GM12872 (cell line): ENCODE measurements at regions not wholly inside any gene's neighbourhood (a gene's known extent, or its start where the extent isn't known, plus 50 kb on each side); places are given as distances from the start of the nearest gene placed in this dataset.

Experiments
- TF ChIP-seq, protein P1 (sequence below): IDR thresholded peaks from 3 replicates; pipeline ENCODE4 v1.5.1; 2011; ENCODE audit warnings: low read depth, mild to moderate bottlenecking, low read length, moderate library complexity; ENCODE audit not compliant: insufficient read depth

DNA sequence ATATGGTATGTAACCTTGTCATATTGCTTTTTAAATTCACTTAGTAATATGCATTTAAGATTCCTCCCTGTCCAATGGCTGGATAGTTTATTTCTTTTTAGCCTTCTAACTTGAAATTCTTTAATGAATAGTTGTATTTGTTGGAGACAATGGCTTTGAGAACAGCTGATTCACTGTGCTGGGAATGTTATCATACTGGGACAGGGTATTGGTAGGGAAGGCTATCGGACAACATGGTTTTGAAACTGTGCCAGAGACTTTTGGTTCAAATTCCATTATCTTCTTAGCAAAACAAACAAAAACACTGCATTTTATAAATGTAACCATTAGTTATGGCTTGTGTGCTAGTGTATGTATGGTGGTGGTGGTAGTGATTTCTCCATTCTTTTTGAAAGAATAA is 517.1 kb upstream of the ANKRD30A start:
- TF ChIP-seq, protein P1, sequence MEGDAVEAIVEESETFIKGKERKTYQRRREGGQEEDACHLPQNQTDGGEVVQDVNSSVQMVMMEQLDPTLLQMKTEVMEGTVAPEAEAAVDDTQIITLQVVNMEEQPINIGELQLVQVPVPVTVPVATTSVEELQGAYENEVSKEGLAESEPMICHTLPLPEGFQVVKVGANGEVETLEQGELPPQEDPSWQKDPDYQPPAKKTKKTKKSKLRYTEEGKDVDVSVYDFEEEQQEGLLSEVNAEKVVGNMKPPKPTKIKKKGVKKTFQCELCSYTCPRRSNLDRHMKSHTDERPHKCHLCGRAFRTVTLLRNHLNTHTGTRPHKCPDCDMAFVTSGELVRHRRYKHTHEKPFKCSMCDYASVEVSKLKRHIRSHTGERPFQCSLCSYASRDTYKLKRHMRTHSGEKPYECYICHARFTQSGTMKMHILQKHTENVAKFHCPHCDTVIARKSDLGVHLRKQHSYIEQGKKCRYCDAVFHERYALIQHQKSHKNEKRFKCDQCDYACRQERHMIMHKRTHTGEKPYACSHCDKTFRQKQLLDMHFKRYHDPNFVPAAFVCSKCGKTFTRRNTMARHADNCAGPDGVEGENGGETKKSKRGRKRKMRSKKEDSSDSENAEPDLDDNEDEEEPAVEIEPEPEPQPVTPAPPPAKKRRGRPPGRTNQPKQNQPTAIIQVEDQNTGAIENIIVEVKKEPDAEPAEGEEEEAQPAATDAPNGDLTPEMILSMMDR = no peak

DNA sequence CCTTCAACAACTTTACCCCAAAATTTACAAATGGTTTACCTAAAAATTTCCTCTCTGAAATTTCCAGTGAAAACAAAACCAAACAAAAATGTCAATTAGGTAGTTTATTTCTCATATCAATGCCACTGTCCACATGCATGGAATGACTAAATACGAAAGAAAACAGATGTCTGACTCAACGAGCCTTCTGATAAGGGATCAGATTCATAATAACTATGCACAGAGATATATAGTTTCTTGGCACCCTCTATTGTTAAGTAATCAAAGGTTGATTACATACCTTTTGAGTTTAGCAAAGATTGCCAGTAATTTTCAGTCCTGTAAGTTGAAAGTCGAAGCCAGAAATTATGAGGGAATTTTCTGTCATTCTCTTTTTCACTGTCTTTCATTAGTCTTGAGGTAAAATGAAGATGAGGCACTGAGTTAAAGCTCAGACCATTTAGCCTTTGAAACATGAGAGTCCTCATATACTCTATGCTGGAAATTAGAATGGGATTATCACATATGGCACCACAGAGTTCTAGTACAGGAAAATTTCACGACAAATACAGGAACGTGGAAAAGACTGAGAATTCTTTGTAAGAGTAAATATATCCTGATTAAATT is 519.1 kb upstream of the ANKRD30A start:
- TF ChIP-seq, protein P1 = no peak

DNA sequence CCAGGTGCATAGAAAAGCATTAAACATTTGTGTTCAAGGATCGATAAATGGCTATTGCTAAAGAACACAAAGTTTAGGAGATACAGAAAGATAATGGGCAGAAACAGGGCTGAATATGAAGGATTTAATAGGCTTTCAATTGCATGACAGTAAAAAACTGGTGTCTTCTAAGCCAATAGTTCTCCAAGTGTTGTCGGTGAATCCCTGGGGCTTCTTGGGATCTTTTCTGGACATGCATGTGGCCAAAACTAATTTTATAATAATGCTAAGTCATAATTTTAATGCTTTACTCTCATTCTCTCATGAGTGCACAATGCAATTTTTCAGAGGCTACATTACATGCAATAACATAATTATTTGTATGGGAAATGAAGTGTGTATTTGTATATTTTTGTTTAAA is 521.1 kb upstream of the ANKRD30A start:
- TF ChIP-seq, protein P1 = no peak

DNA sequence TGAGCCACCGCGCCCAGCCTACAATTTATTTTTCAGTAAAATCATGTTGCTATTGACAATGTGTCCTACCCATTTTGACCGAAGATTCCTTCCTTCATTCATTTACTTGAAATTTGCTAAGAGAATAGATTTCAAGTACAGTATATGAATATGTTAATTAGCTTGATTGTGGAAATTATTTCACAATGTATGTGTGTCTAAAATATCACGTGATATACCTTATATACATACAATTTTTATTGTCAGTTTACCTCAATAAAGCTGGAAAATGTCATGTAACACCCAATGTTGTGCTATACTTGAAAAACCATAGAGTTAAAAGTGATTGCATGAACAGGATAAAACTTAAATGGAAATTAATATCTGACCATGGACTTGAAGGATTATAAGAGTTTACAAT is 521.7 kb upstream of the ANKRD30A start:
- TF ChIP-seq, protein P1 = no peak

DNA sequence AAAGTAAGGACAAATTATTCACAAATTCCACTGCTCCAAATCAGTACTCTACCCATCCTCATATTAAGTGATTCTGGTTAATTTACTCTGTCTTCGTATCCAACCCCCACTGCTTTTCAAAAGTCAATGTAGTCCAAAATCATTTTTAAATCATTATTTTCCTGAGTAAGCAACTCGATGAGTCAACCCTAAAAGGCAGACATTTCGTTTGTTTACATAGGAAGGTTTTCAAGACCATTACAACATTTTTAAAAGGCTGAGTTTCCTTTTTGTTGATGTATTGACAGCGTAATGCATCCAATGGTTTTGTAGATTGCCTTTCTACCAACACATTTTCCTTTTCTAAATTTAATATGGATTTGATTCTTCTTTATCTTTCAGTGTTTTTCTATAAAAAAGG is 523.0 kb upstream of the ANKRD30A start:
- TF ChIP-seq, protein P1 = no peak

DNA sequence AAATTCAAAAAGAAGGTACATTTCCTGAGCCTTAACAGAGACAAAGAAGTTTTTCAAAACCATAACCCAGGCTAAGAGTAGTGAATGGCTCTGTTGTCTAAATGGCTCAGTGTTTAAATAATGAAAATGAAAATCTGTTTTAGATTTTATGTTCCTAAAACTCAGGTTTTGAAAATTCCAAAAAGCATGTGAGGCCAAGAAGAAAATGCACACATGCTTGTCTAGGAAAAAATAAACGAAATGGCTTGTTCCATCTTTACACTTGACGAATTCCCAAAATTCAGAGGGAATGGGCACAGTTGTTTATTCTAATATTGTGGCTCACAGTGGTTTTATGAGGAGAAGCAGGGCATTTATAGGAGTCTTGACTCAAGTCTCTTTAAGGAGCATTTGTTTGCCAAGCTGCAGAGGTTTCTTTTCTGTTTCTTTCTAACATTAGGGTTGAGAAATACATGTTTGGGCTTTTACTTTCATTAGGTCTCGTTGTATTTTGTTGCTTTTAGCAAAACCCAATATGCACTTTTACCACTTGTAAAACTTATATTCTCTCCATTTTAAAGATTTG is 527.6 kb upstream of the ANKRD30A start:
- TF ChIP-seq, protein P1 = no peak

DNA sequence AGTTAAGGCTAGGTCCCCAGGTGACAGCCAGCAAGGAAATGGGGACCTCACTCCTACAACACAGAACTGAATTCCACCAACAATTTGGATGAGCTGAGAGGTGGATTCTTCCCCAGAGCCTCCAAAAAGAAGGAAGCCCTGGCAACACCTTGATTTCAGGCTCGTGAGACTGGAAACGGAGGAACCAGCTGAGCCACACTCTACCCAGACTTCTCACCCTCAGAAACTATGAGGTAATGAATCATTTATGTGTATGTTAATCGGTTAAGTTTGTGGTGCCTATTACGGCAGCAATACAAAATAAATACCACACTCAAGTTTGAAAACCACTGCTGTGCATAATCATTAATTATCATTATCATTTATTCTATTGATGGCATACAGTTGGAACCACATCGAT is 532.4 kb upstream of the ANKRD30A start:
- TF ChIP-seq, protein P1 = no peak
